ENCODE measurements at regions not wholly inside any gene's neighbourhood (a gene's known extent, or its start where the extent isn't known, plus 50 kb on each side); places are given as distances from the start of the nearest gene placed in this dataset.
A peak's percentile ranks its signal among the peaks of the same experiment; 100 is the strongest.
"Not testable (repeated sequence)": the region's sequence is repeated elsewhere in the genome, so short reads cannot be mapped to it uniquely, and the experiment has no call there.

GRCh38 chr19:34033880-34034279 lies 138.4 kb upstream of the LSM14A start:
- no peaks in the 10 kb centered on the region for H3K27me3 ChIP-seq (ENCODE audit: control insufficient read depth, insufficient read depth, low read length)
- H3K9me3 ChIP-seq (ENCODE audit: control insufficient read depth, insufficient read depth, low read length): no peaks in the 10 kb centered on the region
- TF ChIP-seq CTCF (IDR thresholded peaks at IDR 0.05; ENCODE audit: low read depth, low read length): no peak
- CTCF ChIA-PET: interaction anchor here (1.3 kb wide), 3 partner anchors 8 to 62 kb away, joined by 4 to 9 read pairs (median 6); no protein-coding TSS in a partner anchor
- H3K27ac ChIP-seq (ENCODE audit: low read depth, low read length): no peak overlapping the region
- no peak overlapping the region for H3K4me3 ChIP-seq (ENCODE audit: low read depth, low read length)
- POLR2A ChIA-PET: no interaction called here
- no peak for DNase-seq (ENCODE audit: low read depth, low spot score)

- DNase-seq (ENCODE audit: low read depth, low spot score): no peak
- ChIA-PET POLR2A (no interaction called here), CTCF (interaction anchor here (1.3 kb wide), 1 partner anchor 62 kb away, joined by 4 read pairs; no protein-coding TSS in a partner anchor)
- H3K27me3 ChIP-seq (ENCODE audit: control insufficient read depth, insufficient read depth, low read length): no peaks in the 10 kb centered on the region
- no peak for TF ChIP-seq CTCF (IDR thresholded peaks at IDR 0.05; ENCODE audit: low read depth, low read length)
- H3K4me3 ChIP-seq (ENCODE audit: low read depth, low read length): no peak overlapping the region
- no peak overlapping the region for H3K27ac ChIP-seq (ENCODE audit: low read depth, low read length)
- H3K9me3 ChIP-seq (ENCODE audit: control insufficient read depth, insufficient read depth, low read length): no peaks in the 10 kb centered on the region
Observed at GRCh38 chr19:34034318-34034846, 137.9 kb upstream of the LSM14A start.

- no peak overlapping the region for H3K4me3 ChIP-seq (ENCODE audit: low read depth, low read length)
- DNase-seq (ENCODE audit: low read depth, low spot score): no peak
- CTCF ChIA-PET: interaction anchor here (0.5 to 4.0 kb wide), 35 partner anchors 9 to 1039 kb away, joined by 3 to 116 read pairs (median 5); no protein-coding TSS in a partner anchor
- POLR2A ChIA-PET: no interaction called here
- TF ChIP-seq CTCF (IDR thresholded peaks at IDR 0.05; ENCODE audit: low read depth, low read length): peak; percentile 91
- H3K27me3 ChIP-seq (ENCODE audit: control insufficient read depth, insufficient read depth, low read length): no peaks in the 10 kb centered on the region
- no peaks in the 10 kb centered on the region for H3K9me3 ChIP-seq (ENCODE audit: control insufficient read depth, insufficient read depth, low read length)
- H3K27ac ChIP-seq (ENCODE audit: low read depth, low read length): no peak overlapping the region
Observed at GRCh38 chr19:34041925-34042521, 130.3 kb upstream of the LSM14A start.

GRCh38 chr19:34044021-34044420 lies 128.3 kb upstream of the LSM14A start:
- no peak overlapping the region for H3K4me3 ChIP-seq (ENCODE audit: low read depth, low read length)
- TF ChIP-seq CTCF (IDR thresholded peaks at IDR 0.05; ENCODE audit: low read depth, low read length): no peak
- H3K9me3 ChIP-seq (ENCODE audit: control insufficient read depth, insufficient read depth, low read length): no peaks in the 10 kb centered on the region
- no peaks in the 10 kb centered on the region for H3K27me3 ChIP-seq (ENCODE audit: control insufficient read depth, insufficient read depth, low read length)
- no peak for DNase-seq (ENCODE audit: low read depth, low spot score)
- CTCF ChIA-PET: interaction anchor here (0.7 to 4.0 kb wide), 2 partner anchors 8 to 52 kb away, joined by 3 to 116 read pairs; no protein-coding TSS in a partner anchor
- H3K27ac ChIP-seq (ENCODE audit: low read depth, low read length): no peak overlapping the region
- POLR2A ChIA-PET: no interaction called here

- no peak for TF ChIP-seq CTCF (IDR thresholded peaks at IDR 0.05; ENCODE audit: low read depth, low read length)
- Histone ChIP-seq H3K27ac (ENCODE audit: low read depth, low read length) (no peak overlapping the region), H3K9me3 (ENCODE audit: control insufficient read depth, insufficient read depth, low read length) (no peaks in the 10 kb centered on the region), H3K27me3 (ENCODE audit: control insufficient read depth, insufficient read depth, low read length) (no peaks in the 10 kb centered on the region), H3K4me3 (ENCODE audit: low read depth, low read length) (no peak overlapping the region)
- DNase-seq (ENCODE audit: low read depth, low spot score): no peak
- POLR2A ChIA-PET: no interaction called here
- CTCF ChIA-PET: interaction anchor here (0.7 to 1.1 kb wide), 2 partner anchors 8 to 31 kb away, joined by 3 to 5 read pairs; no protein-coding TSS in a partner anchor
Observed at GRCh38 chr19:34049944-34050343, 122.4 kb upstream of the LSM14A start.

GRCh38 chr19:34050430-34050829 lies 121.9 kb upstream of the LSM14A start:
- DNase-seq (ENCODE audit: low read depth, low spot score); H3K4me3 ChIP-seq (ENCODE audit: low read depth, low read length); H3K27me3 ChIP-seq (ENCODE audit: control insufficient read depth, insufficient read depth, low read length); H3K9me3 ChIP-seq (ENCODE audit: control insufficient read depth, insufficient read depth, low read length); POLR2A ChIA-PET; H3K27ac ChIP-seq (ENCODE audit: low read depth, low read length): not testable (repeated sequence)
- CTCF ChIA-PET: interaction anchor here (0.7 to 1.1 kb wide), 2 partner anchors 8 to 31 kb away, joined by 3 to 5 read pairs; no protein-coding TSS in a partner anchor
